ENCODE measurements at regions not wholly inside any gene's neighbourhood (a gene's known extent, or its start where the extent isn't known, plus 50 kb on each side); places are given as distances from the start of the nearest gene placed in this dataset.

DNA sequence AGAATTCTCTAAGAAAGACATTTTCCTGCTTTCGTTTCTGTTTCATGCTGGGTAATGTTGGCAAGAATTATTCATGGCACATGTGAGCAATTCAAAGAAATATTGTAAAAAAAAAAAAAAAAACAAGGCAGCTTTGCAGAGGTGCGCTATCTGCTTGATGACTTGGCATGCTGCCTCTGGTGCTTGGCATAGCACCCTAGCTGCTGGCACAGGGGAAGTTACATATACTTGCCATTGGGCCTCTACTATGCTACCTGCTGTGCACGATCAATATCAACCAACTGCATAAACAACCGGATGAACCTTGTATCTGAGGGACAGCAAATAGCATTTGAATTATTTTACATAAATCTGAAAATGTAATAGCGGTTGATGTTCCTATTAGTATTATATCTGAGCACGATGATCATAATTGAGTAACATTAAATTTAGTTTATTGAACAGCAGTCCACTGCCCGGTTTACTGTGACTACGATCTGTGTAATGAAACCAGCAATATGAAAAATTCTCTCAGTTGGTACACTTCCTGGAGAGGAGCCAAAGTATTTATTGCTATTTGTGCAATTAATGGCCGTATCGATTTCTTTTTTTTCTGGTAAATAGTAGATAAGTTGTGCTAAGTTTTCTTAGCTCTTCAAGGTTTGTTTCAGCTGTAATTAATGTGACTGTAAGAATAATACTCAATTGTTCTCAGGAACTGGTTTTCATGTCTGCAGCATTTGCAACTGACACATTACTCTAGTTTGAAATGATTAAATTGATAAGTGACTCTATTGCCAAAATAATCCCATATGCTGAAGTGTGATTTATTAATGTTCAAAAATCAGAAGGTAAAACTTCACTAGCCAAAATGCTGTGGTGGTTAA lies 717.3 kb downstream of the DACH1 start:
- Histone ChIP-seq H3K9ac (replicated peaks; ENCODE audit: extremely low read depth, insufficient read depth, low read length) (no peak overlapping the region), H2AFZ (ENCODE audit: low read depth, low read length) (no peak overlapping the region), H3K36me3 (ENCODE audit: control insufficient read depth in 2 of 2, extremely low read depth in 1 of 2, insufficient read depth in 2 of 2, low read length in 2 of 2) (no peaks in the 10 kb centered on the region), H3K27me3 (ENCODE audit: control insufficient read depth in 2 of 2, insufficient read depth in 2 of 2, low read length in 2 of 2) (no peaks in the 10 kb centered on the region), H3K4me3 (replicated peaks in 1 of 3; ENCODE audit: insufficient read depth in 1 of 3, low read depth in 1 of 3, low read length in 3 of 3) (no peak overlapping the region), H3K4me1 (ENCODE audit: control insufficient read depth, extremely low read depth, insufficient read depth, low read length) (no peaks in the 10 kb centered on the region), H3K9me1 (replicated peaks; ENCODE audit: control insufficient read depth, extremely low read depth, insufficient read depth, low read length) (no peaks in the 10 kb centered on the region), H3K4me2 (ENCODE audit: insufficient read depth, low read length) (no peak overlapping the region), H3K27ac (ENCODE audit: insufficient read depth, low read depth, low read length) (no peak overlapping the region), H4K20me1 (replicated peaks; ENCODE audit: control insufficient read depth, extremely low read depth, insufficient read depth, low read length) (no peaks in the 10 kb centered on the region), H3K9me3 (replicated peaks; ENCODE audit: control insufficient read depth, insufficient read depth, low read length) (no peaks in the 10 kb centered on the region), H3K79me2 (ENCODE audit: control insufficient read depth, insufficient read depth, low read length) (no peaks in the 10 kb centered on the region)
- ChIA-PET CTCF (interaction anchor here (0.7 kb wide), 2 partner anchors 34 to 839 kb away, joined by 3 read pairs; no protein-coding TSS in a partner anchor), POLR2A (no interaction called here)
- FAIRE-seq (no peak), DNase-seq (ENCODE audit: low read depth, low spot score) (no peak)
- intact Hi-C loops (cut with micrococcal nuclease) = no loop called here
- TF ChIP-seq POLR2A (IDR thresholded peaks at IDR 0.05; ENCODE audit: low read depth, low read length) (no peak), GATA2 (IDR thresholded peaks at IDR 0.05; ENCODE audit: insufficient read depth, insufficient read length, low read depth, low read length) (no peak), EZH2 (IDR thresholded peaks at IDR 0.05; ENCODE audit: borderline replicate concordance, low read depth, low read length, severe bottlenecking) (no peak), MYC (IDR thresholded peaks at IDR 0.05; ENCODE audit: low read depth, low read length) (no peak), POLR2AphosphoS5 (IDR thresholded peaks at IDR 0.05; ENCODE audit: insufficient read depth, low read depth, low read length) (no peak), FOS (IDR thresholded peaks at IDR 0.05; ENCODE audit: borderline replicate concordance, insufficient read depth, low read length) (no peak), JUN (IDR thresholded peaks at IDR 0.05; ENCODE audit: borderline replicate concordance, insufficient read depth, insufficient read length, low read depth) (no peak)
- TF ChIP-seq, protein P1, sequence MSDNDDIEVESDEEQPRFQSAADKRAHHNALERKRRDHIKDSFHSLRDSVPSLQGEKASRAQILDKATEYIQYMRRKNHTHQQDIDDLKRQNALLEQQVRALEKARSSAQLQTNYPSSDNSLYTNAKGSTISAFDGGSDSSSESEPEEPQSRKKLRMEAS (IDR thresholded peaks at IDR 0.05; ENCODE audit: insufficient read depth, insufficient read length) = no peak
- TF ChIP-seq, protein P2, sequence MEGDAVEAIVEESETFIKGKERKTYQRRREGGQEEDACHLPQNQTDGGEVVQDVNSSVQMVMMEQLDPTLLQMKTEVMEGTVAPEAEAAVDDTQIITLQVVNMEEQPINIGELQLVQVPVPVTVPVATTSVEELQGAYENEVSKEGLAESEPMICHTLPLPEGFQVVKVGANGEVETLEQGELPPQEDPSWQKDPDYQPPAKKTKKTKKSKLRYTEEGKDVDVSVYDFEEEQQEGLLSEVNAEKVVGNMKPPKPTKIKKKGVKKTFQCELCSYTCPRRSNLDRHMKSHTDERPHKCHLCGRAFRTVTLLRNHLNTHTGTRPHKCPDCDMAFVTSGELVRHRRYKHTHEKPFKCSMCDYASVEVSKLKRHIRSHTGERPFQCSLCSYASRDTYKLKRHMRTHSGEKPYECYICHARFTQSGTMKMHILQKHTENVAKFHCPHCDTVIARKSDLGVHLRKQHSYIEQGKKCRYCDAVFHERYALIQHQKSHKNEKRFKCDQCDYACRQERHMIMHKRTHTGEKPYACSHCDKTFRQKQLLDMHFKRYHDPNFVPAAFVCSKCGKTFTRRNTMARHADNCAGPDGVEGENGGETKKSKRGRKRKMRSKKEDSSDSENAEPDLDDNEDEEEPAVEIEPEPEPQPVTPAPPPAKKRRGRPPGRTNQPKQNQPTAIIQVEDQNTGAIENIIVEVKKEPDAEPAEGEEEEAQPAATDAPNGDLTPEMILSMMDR (IDR thresholded peaks at IDR 0.05; ENCODE audit: extremely low read depth in 1 of 2, insufficient read depth in 1 of 2, low read depth in 1 of 2, low read length in 2 of 2) = no peak
- dilution Hi-C loops (cut with MboI; ENCODE audit: extremely low pct_ligation_motif_present, low sequenced_read_pairs) = no loop called here
- no TSS peak for BruUV-seq (replicated peaks)
